Heart left ventricle (tissue), 16 donors: ENCODE measurements at regions not wholly inside any gene's neighbourhood (a gene's known extent, or its start where the extent isn't known, plus 50 kb on each side); places are given as distances from the start of the nearest gene placed in this dataset.

Source experiments
- ATAC-seq, 4 donors: fragments of 200-7000 bp; cut with Tn5 transposase; one replicate each; pipeline ENCODE4 v1.9.1; 2020 to 2022; ENCODE audit warnings: moderate library complexity in 4 of 4, mild to moderate bottlenecking in 3 of 4, moderate number of reproducible peaks in 1 of 4
- DNase-seq, 5 donors: peaks; one replicate each; pipeline ENCODE4 v3.0.0-alpha.2; 2020
- H3K27ac ChIP-seq, 12 donors: fragments of 200-600 bp; sonication (generic) in 4 of 12; one replicate each; pipeline versions ENCODE4 v1.5.0 to v1.8.0; 2016 to 2022; ENCODE audit warnings: mild to moderate bottlenecking in 2 of 12
- H3K27me3 ChIP-seq, 9 donors: fragments of 200-600 bp; sonication (generic) in 2 of 9; one replicate each; pipeline versions ENCODE4 v1.5.1 to v1.8.0; 2016 to 2022; ENCODE audit warnings: mild to moderate bottlenecking in 3 of 9
- H3K36me3 ChIP-seq, 9 donors: fragments of 200-600 bp; sonication (generic) in 2 of 9; one replicate each; pipeline versions ENCODE4 v1.5.0 to v1.8.0; 2018 to 2022; ENCODE audit warnings: mild to moderate bottlenecking in 2 of 9
- H3K4me1 ChIP-seq, 12 donors: fragments of 200-600 bp; sonication (generic) in 4 of 12; one replicate each; pipeline versions ENCODE4 v1.5.0 to v1.8.0; 2016 to 2022; ENCODE audit warnings: mild to moderate bottlenecking in 3 of 12
- H3K4me3 ChIP-seq, 12 donors: fragments of 200-600 bp; sonication (generic) in 4 of 12; one replicate each; pipeline versions ENCODE4 v1.5.0 to v1.8.0; 2017 to 2022; ENCODE audit warnings: mild to moderate bottlenecking in 9 of 12, moderate library complexity in 4 of 12
- H3K9me3 ChIP-seq, 12 donors: fragments of 200-600 bp; sonication (generic) in 4 of 12; one replicate each; pipeline versions ENCODE4 v1.5.0 to v1.8.0; 2016 to 2022; ENCODE audit warnings: mild to moderate bottlenecking in 1 of 12
- CTCF ChIP-seq, 12 donors: fragments of 200-600 bp; sonication (generic) in 4 of 12; IDR thresholded peaks; one replicate each; pipeline versions ENCODE4 v1.5.0 to v1.8.0; 2018 to 2022; ENCODE audit warnings: antibody characterized with exemption in 12 of 12, mild to moderate bottlenecking in 5 of 12
- POLR2A ChIP-seq, 2 donors: fragments of 450-650 bp; IDR thresholded peaks; one replicate each; pipeline ENCODE4 v1.6.1; 2017; ENCODE audit warnings: antibody characterized with exemption in 2 of 2, mild to moderate bottlenecking in 2 of 2, moderate library complexity in 2 of 2
- WGBS, 4 donors: extraction: QIAGEN DNeasy Blood & Tissue Kit in 2 of 4; methylation state at CpG; one replicate each; pipeline versions ENCODE4 v1.1.5 to v1.1.7; 2013 to 2018; 5-methylcytosine and 5-hydroxymethylcytosine counted together
- intact Hi-C, 10 donors: fragments of 100-400 bp; cut with DNase I; formaldehyde crosslinking; loops; one replicate each; pipeline versions ENCODE4 v1.11.1 to v1.14.2; 2022
- donor health status: ischemic (EF 13 %, LVEDD 7.1; RV severe dilation, severe dysfunction).
- donor health status: healthy with polysubstance abuse.
- donor health status: DM: no; HTN: yes; CAD: no.
- donor health status: DM: no; HTN: no; CAD: no.
- donor health status: ischemic (EF 25% LVEDD 6.9; RV normal size, moderate dysfunction).
- donor health status: ischemic (EF 25% LVEDD 5.7; RV mildly dilated, moderate dysfunction).
- donor health status: healthy.
- donor health status: DM: yes; HTN: yes; CAD: no.
- donor health status: ischemic (EF 35%, LVEDD 5.7; RV mildly dilated, moderate dysfunction).
- donor health status: nonischemic (EF 11% LVEDD 7.7; RV severe dilation, severe dysfunction).
- donor health status: DM: yes; HTN: yes; CAD: no.
- donor health status: PGD.
- donor health status: ischemic (EF 29% LVEDD 5.4; RV normal size, mild dysfunction).
- donor health status: nonischemic (EF 23%, LVEDD 6.1; RV moderate dilation, normal function).

DNA sequence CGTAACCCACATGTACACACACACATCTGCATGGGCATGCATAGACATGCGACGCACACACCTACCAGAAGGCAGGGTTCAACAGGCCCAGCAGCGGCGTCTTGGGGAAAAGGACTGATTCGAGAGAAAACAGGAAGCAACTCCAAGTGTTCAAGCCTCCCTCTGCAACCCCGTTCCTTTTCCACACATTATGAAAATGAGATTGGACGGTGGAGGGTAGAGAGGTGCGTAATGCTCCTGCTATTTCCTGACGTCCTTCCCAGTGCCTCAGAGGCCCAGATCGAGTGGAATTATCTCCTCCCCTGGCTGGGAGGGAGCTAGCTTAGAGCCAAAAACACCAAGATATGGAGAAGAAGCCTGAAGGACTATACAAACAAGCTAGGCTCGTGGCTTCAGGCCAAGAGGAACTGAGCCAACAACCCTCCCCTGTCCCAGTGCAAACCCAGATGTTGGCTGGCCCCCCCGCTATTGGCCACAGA is 289.2 kb downstream of the MN1 start:
- Histone ChIP-seq H3K9me3 (peaks cover 0 to 20% (median 0%) of the 10 kb centered on the region in 12 donors), H3K27ac (peak overlapping the region; percentile 3 to 77 (median 64)), H3K36me3 (no peaks in the 10 kb centered on the region), H3K27me3 (no peaks in the 10 kb centered on the region), H3K4me3 (no peak overlapping the region), H3K4me1 (peaks cover 0 to 30% (median 8%) of the 10 kb centered on the region in 12 donors)
- DNase-seq: peak; percentile 85 to 90 (median 87)
- peak; percentile 85 to 91 (median 88) for ATAC-seq
- intact Hi-C loops: loop anchor here in 3 of 10 donors (5.0 to 10.0 kb wide), 4 partner anchors 65 to 292 kb away; partner anchors contain the start of gene MN1 (in 2 of the 3)
- WGBS, 4 donors: 30 to 44% (median 38%) methylated on average over 13 of the region's 13 CpGs
- TF ChIP-seq POLR2A (IDR thresholded peaks at IDR 0.05) (no peak), CTCF (IDR thresholded peaks at IDR 0.05) (no peak)

DNA sequence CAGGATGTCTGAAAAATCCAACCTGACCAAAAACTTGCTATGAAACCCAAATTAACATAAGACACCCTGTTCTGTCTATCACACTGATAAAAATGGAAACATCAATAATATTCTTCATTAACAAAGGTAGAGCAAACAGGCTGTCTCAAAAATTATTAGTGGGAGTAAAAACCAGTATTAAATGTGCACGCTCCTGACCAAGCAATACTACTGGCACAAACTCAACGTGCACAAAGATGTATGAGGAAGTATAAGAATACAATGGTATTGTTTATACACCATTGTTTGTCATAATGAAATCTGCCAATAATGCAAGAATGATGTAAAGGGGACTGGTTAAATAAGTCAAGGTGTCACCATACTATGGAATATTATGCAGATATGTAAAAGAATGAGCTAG is 288.5 kb downstream of the MN1 start:
- Histone ChIP-seq H3K4me1 (peaks cover 0 to 31% (median 8%) of the 10 kb centered on the region in 12 donors), H3K27me3 (no peaks in the 10 kb centered on the region), H3K36me3 (no peaks in the 10 kb centered on the region), H3K27ac (peak overlapping the region in 9 of 12 donors; percentile 22 to 77 (median 65)), H3K4me3 (no peak overlapping the region), H3K9me3 (peaks cover 0 to 20% (median 0%) of the 10 kb centered on the region in 12 donors)
- TF ChIP-seq CTCF (IDR thresholded peaks at IDR 0.05): no peak
- no peak for TF ChIP-seq POLR2A (IDR thresholded peaks at IDR 0.05)
- intact Hi-C loops: loop anchor here in 3 of 10 donors (5.0 to 10.0 kb wide), 4 partner anchors 66 to 292 kb away; partner anchors contain the start of gene MN1 (in 2 of the 3)
- no peak for DNase-seq
- WGBS, 4 donors: 34 to 39% (median 38%) methylated on average over 2 of the region's 2 CpGs
- ATAC-seq: no peak

DNA sequence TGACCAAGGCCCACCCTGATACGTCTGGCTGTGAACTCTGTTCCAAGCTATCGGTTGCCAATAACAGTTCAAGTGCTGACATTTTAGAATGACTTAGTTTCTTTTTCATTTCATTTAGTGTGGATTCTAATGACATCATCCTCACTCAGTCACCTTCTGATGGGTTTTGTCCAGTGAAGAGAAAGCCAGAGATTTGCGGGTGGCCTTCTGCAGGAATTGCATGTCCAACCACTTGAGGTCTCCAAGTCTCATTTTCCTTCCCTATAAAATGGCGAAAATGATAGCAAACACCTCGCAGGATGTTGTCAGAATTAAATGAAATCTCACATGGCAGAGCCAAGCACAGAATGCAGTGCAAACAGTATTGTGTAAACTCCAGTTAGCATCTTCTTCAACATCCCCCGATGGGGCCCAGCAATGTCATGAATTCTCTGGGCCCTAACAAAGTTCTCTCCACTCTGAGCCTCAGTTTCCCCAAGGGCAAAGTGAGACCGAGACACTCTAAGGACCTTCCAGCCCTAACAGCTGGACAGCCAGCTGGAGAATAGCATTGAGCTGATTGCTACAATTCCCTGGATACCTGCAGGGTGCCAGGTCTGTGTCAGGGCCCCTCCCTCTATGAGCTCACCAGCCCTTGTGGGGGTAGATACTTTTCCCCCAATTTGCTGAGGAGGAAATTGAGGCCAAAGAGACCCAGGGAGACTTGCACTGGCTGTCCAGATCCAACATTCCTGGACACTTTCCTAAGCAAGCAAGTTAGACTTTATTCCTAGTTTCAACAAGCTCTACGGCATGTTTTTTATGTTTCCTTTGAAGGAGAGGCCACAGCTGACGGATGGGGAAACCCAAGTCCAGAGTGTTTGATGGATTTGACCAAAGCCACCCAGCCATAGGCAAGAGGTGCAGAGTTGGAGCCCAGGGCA is 286.7 kb downstream of the MN1 start:
- DNase-seq (peak in 4 of 5 donors; percentile 70 to 85 (median 78)), ATAC-seq (peak; percentile 66 to 82 (median 72))
- peaks cover 0 to 15% (median 0%) of the 10 kb centered on the region in 12 donors for H3K9me3 ChIP-seq
- H3K36me3 ChIP-seq: no peaks in the 10 kb centered on the region
- H3K27me3 ChIP-seq: peaks cover 0 to 4% (median 0%) of the 10 kb centered on the region in 9 donors
- H3K4me3 ChIP-seq: no peak overlapping the region
- 72 to 77% (median 73%) methylated on average over 9 of the region's 9 CpGs for WGBS, 4 donors
- peak overlapping the region in 10 of 12 donors; percentile 18 to 78 (median 52) for H3K27ac ChIP-seq
- intact Hi-C loops: loop anchor here in 5 of 10 donors (2.0 to 10.0 kb wide), 6 partner anchors 62 to 290 kb away; partner anchors contain the start of gene MN1 (in 2 of the 5)
- H3K4me1 ChIP-seq: peaks cover 0 to 38% (median 8%) of the 10 kb centered on the region in 12 donors
- no peak for TF ChIP-seq CTCF (IDR thresholded peaks at IDR 0.05)
- no peak for TF ChIP-seq POLR2A (IDR thresholded peaks at IDR 0.05)
